ENCODE measurements at regions not wholly inside any gene's neighbourhood (a gene's known extent, or its start where the extent isn't known, plus 50 kb on each side); places are given as distances from the start of the nearest gene placed in this dataset.

DNA sequence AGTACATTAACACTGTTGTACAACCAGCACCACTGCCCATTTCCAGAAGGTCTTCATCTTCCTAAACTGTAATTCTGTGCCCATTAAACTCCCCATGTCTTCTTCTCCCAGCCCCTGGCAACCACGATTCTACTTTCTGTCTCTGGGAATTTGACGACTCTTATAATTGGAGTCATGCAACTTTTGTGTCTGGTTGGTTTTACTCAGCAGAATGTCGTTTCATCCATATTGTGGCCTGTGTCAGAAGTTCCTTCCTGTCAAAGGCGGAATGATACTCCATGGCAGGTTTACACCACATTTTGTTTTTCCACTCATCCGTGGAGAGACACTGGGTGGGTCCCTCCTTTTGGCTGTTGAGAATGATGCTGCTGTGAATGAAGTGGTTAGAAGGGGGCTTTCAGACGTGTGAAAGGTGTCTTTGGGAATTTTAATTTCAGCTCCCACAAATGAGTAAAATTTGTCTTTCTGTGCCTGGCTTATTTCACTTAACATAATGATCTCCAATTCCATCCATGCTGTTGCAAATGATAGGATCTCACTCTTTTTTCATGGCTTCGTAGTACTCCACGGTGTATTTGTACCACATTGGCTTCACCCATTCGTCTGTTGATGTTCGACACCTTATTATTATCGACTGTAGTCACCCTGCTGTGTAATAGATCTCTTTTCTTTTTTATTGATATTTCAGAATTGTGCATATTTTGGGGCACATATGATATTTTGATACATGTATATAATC is 86.1 kb upstream of the SEPTIN5 start:
- TF ChIP-seq POLR2A (IDR thresholded peaks at IDR 0.05) = no peak
- TF ChIP-seq, protein P1, sequence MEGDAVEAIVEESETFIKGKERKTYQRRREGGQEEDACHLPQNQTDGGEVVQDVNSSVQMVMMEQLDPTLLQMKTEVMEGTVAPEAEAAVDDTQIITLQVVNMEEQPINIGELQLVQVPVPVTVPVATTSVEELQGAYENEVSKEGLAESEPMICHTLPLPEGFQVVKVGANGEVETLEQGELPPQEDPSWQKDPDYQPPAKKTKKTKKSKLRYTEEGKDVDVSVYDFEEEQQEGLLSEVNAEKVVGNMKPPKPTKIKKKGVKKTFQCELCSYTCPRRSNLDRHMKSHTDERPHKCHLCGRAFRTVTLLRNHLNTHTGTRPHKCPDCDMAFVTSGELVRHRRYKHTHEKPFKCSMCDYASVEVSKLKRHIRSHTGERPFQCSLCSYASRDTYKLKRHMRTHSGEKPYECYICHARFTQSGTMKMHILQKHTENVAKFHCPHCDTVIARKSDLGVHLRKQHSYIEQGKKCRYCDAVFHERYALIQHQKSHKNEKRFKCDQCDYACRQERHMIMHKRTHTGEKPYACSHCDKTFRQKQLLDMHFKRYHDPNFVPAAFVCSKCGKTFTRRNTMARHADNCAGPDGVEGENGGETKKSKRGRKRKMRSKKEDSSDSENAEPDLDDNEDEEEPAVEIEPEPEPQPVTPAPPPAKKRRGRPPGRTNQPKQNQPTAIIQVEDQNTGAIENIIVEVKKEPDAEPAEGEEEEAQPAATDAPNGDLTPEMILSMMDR (IDR thresholded peaks at IDR 0.05) = no peak
- 72 to 73% methylated on average over 11 of the region's 11 CpGs for WGBS, 2 donors
- no peak overlapping the region for H3K27ac ChIP-seq
- no peak overlapping the region for H3K4me3 ChIP-seq
- no peaks in the 10 kb centered on the region for H3K9me3 ChIP-seq
- H3K27me3 ChIP-seq = no peaks in the 10 kb centered on the region
- no peaks in the 10 kb centered on the region for H3K4me1 ChIP-seq
- ATAC-seq = no peak
- no peak for DNase-seq
- intact Hi-C loops (cut with DNase I) = no loop called here
- no peaks in the 10 kb centered on the region for H3K36me3 ChIP-seq (replicated peaks in 1 of 2; ENCODE audit: insufficient read depth in 1 of 2, low read depth in 2 of 2)

DNA sequence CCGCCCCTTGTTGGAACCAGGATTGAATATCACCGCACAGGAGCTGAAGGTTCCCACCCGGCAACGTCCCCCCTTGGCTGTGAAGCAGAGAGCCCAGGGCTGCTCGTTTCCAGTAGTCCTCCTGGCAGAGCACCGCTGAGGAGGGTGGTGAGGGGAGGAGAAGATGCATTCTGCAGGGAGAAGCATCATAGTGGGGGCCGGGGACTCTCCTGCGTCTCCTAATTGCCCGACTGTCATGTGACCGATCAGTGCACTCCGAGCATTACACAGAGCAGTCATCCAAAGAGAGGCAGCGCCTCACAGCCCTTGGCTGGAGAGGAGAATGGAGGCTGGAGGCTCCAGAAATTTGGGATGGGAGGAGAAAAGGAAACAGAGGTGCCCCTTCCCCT is 85.0 kb upstream of the SEPTIN5 start:
- Histone ChIP-seq H3K9me3 (no peaks in the 10 kb centered on the region), H3K27me3 (no peaks in the 10 kb centered on the region), H3K4me3 (no peak overlapping the region), H3K36me3 (replicated peaks in 1 of 2; ENCODE audit: insufficient read depth in 1 of 2, low read depth in 2 of 2) (no peaks in the 10 kb centered on the region), H3K27ac (no peak overlapping the region), H3K4me1 (no peaks in the 10 kb centered on the region)
- ATAC-seq (no peak), DNase-seq (no peak)
- 47 to 56% methylated on average over 11 to 12 of the region's 12 CpGs for WGBS, 2 donors
- intact Hi-C loops (cut with DNase I) = no loop called here
- TF ChIP-seq POLR2A (IDR thresholded peaks at IDR 0.05) = no peak
- TF ChIP-seq, protein P1 (IDR thresholded peaks at IDR 0.05) = no peak

DNA sequence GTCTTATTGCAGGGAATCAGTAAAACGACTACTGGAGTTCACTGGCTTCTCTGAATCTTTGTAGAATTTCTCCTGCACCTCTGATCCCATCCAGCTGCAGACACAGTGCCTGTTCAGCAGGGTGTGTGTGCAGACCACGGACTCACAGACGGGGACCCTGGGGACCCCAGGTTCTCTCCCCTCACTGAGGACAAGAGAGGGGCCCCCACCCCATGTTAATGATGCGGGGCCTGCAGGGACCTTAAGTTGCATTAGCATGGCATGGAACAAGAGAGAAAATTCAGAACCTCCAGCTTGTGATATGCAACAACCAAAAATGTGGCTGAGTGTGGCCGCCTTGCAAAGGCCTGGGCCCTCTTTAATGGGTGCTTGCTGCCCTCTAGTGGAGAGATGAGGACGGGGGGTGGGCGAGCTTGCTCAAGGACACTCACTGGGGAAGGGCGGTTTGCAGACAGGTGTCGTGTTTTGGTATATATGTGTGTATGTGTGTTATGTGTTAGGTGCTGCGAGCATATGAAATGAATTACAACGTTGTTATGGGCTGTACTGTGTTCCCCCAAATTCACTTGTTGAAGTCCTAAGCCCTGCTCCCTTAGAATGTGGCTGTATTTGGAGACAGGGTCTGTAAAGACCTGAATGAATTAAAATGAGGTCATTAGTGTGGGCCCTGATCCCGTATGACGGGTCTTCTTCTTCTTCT is 84.4 kb upstream of the SEPTIN5 start:
- Histone ChIP-seq H3K4me3 (no peak overlapping the region), H3K9me3 (no peaks in the 10 kb centered on the region), H3K27ac (no peak overlapping the region), H3K36me3 (replicated peaks in 1 of 2; ENCODE audit: insufficient read depth in 1 of 2, low read depth in 2 of 2) (no peaks in the 10 kb centered on the region), H3K4me1 (no peaks in the 10 kb centered on the region), H3K27me3 (no peaks in the 10 kb centered on the region)
- DNase-seq (peak; percentile 78 to 84 (median 80)), ATAC-seq (peak; percentile 85)
- no peak for TF ChIP-seq POLR2A (IDR thresholded peaks at IDR 0.05)
- TF ChIP-seq, protein P1 (IDR thresholded peaks at IDR 0.05) = peak; percentile 79 to 94 (median 88)
- intact Hi-C loops (cut with DNase I) = loop anchor here (5.0 kb wide), 2 partner anchors 483 to 673 kb away; no protein-coding TSS in a partner anchor
- 16 to 17% methylated on average over 13 of the region's 13 CpGs for WGBS, 2 donors

DNA sequence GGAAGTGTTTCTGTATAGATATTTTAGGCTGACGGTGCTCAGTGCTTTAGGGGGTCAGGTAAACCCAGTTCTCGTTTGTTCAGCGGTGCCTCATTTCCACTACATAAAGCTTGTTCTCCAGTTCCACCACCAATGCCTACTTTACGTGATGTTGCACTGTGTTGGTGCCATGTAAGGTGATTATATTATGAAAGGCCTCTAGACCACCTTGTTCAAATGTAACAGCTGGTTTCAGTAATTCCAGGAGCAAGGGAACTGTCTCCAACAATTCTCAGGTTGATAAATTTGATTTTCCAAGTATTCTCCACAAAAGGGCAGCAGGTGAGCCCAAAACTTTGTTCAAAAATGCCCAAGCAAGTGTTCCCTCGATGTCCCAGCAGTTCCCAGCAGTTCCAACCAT is 83.7 kb upstream of the SEPTIN5 start:
- H3K27me3 ChIP-seq = no peaks in the 10 kb centered on the region
- TF ChIP-seq, protein P1 (IDR thresholded peaks at IDR 0.05) = no peak
- no peak for TF ChIP-seq POLR2A (IDR thresholded peaks at IDR 0.05)
- no peaks in the 10 kb centered on the region for H3K4me1 ChIP-seq
- no peak overlapping the region for H3K27ac ChIP-seq
- no peak for DNase-seq
- intact Hi-C loops (cut with DNase I) = loop anchor here (5.0 kb wide), 2 partner anchors 483 to 673 kb away; no protein-coding TSS in a partner anchor
- no peak for ATAC-seq
- WGBS, 2 donors = 62 to 70% methylated on average over 5 of the region's 5 CpGs
- H3K4me3 ChIP-seq = no peak overlapping the region
- no peaks in the 10 kb centered on the region for H3K9me3 ChIP-seq
- H3K36me3 ChIP-seq (replicated peaks in 1 of 2; ENCODE audit: insufficient read depth in 1 of 2, low read depth in 2 of 2) = no peaks in the 10 kb centered on the region
